Jurkat, Clone E6-1 (cell line): ENCODE measurements at regions not wholly inside any gene's neighbourhood (a gene's known extent, or its start where the extent isn't known, plus 50 kb on each side); places are given as distances from the start of the nearest gene placed in this dataset.
A peak's percentile ranks its signal among the peaks of the same experiment; 100 is the strongest.
"Not testable (repeated sequence)": the region's sequence is repeated elsewhere in the genome, so short reads cannot be mapped to it uniquely, and the experiment has no call there.

Experiments
- DNase-seq: peaks from one replicate; pipeline ENCODE4 v3.0.0-alpha.2; 2011; ENCODE audit warnings: low read depth, low spot score
- H3K4me3 ChIP-seq: 2 replicates; pipeline ENCODE4 v1.5.1; 2011; ENCODE audit warnings: mild to moderate bottlenecking, low read length, control low read depth, moderate library complexity

GRCh38 chrY:7437086-7437485 is 525.5 kb upstream of the AMELY start:
- DNase-seq: no peak
- no peak overlapping the region for H3K4me3 ChIP-seq

DNA sequence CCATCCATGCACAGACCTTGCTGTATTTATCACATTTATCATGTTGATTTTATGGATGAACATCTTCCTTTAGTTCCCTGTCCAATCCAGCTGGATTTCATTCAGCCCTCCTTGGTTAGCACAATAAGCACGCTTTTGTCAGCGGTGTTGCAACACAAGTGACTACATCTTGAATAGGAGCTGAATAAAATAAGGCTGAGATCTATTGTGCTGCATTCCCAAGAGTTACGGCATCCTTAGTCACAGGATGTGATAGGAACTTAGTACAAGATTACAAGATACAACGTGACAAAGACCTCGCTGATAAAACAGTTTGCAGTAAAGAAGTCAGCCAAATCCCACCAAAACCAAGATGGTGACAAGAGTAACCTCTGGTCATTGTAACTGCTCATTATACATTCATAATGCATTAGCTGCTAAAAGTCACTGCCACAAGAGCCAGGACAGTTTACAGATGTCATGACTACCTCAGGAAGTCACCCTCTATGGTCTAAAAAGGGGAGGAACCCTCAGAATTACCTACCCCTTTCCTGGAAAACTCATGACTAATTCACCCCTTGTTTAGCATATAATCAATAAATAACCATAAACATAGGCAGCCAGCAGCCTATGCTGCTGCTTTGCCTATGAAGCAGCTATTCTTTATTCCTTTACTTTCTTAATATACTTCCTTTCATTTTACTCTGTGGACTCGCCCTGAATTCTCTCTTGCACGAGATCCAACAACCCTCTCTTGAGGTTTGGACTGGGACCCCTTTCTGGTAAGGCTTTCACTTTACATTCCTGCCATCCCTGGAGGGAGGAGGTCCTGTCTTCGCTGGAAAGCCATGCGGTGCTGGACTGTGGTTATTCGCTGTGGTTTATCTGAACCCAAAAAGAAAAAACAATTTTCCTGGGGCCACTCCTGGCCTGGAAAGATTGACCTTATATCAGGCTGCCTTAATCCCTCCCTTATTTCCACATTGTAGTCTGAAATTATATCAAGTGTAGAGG is 522.6 kb upstream of the AMELY start:
- no peak for DNase-seq
- no peak overlapping the region for H3K4me3 ChIP-seq

DNA sequence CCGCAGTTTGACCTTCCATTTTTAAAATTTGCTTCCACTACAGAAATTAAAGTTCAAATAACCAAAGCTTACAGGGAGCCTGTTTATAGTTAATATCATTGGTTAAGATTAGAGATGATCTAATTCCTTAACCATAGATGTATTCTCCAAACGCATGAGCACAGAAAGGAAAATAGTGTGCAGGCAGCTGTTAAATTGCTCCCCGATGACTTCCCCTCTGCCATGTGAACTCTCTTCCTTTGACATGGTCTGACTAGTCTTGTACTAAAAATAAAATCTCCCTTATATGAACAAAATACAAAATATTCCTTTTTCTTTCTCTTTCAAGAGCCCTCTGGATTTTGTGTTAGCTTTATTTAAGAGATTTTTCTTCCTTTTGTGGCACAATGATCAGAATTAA is 507.6 kb upstream of the AMELY start:
- no peak overlapping the region for H3K4me3 ChIP-seq
- no peak for DNase-seq

DNA sequence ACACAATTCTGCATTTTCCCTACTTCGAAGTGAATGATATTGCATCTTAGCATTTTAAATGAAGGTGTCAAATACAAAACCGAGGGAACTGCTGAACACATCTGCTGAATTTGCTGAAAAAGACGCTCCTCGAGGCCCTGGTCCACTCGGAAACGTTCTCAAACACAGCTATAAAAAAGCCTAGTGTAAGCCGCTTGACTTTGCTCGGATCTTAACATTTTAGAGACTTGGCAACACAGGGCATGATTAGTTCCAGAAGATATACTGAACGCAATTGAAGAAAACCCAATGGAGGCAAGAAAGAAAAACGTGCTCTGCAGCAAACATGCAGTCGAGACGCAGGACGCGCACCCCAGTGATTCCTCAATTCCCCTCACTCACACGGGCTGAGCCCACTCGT is 506.4 kb upstream of the AMELY start:
- H3K4me3 ChIP-seq: no peak overlapping the region
- no peak for DNase-seq

DNA sequence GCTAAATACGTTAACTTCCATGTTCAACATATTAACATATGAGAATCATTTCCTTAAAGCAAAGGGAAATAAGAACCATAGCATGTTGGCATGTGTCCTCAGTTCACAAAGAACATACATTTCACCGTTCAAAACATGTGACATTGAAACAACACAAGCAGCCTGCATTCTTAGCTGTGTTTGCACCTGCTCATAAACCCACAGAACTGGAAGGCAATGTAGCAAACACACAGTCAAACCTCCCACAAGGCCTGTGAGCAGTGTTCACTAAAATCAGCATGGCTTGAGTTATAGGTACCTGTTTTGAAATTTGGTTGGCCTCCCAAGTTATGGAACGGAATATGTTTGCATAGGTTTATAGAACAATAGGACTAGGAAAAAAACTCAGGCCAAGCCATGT is 504.9 kb upstream of the AMELY start:
- DNase-seq: no peak
- no peak overlapping the region for H3K4me3 ChIP-seq

GRCh38 chrY:7415157-7415633 is 503.6 kb upstream of the AMELY start:
- DNase-seq: no peak
- no peak overlapping the region for H3K4me3 ChIP-seq

- DNase-seq: no peak
- H3K4me3 ChIP-seq: no peak overlapping the region
Observed at GRCh38 chrY:7390056-7390455, 478.5 kb upstream of the AMELY start.

GRCh38 chrY:7382988-7383387 is 471.4 kb upstream of the AMELY start:
- DNase-seq: no peak
- H3K4me3 ChIP-seq: no peak overlapping the region

DNA sequence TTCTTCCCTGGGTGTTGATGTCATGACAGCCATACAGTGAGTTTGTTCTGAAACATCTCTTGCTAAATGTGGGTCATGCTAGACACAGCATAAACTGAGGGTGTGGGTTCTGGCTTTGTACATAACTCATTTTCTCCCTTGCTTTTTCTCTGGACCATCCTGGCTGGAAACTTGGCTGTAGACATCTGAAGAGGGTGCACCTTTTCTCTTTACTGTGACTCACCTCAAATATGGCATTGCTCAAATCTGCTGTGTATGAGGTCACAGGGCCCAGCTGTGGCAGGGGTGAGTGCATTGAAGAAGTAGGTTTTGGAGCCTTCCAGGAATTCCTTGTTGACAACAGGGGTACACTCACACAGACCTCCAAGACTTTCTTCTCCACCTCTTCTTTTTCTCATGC is 465.5 kb upstream of the AMELY start:
- DNase-seq: no peak
- H3K4me3 ChIP-seq: no peak overlapping the region

DNA sequence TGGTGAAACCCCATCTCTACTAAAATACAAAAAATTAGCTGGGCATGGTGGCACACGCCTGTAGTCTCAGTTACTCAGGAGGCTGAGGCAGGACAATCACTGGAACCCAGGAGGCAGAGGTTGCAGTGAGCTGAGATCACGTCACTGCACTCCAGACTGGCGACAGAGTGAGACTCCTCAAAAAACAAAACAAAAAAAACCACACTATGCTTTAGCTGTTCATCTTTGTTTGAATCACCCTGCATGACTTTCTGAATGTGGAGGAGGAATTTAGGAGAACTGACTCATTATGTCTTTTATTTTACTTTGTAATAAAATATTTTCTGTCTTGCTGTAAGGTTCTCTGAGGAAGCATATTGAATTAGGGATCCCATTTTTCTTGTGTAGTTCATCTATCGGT is 462.9 kb upstream of the AMELY start:
- not testable (repeated sequence) for H3K4me3 ChIP-seq, DNase-seq

DNA sequence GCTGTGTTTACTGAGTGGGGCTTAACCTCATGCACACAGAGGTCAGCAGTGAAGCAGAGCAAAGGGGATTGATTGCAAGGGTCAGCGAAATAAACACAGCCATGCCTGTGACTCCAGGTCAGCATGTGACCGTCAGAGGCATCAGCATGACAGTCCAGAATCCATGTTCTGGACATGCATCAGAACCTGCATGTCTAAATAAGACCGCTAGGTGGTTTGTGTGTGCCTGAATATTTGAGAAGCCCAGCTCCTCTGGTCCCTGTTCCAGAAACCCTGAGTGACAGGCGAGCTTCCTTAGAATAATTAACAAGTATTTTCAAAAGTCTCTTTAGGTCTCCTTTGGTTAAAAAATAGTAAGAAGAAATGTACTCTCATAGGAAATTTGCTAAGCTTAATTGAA is 460.4 kb upstream of the AMELY start:
- DNase-seq, H3K4me3 ChIP-seq: not testable (repeated sequence)

- not testable (repeated sequence) for H3K4me3 ChIP-seq, DNase-seq
Observed at GRCh38 chrY:7371026-7371425, 459.5 kb upstream of the AMELY start.

GRCh38 chrY:7359520-7359919 is 448.0 kb upstream of the AMELY start:
- no peak overlapping the region for H3K4me3 ChIP-seq
- no peak for DNase-seq

GRCh38 chrY:7358103-7358752 is 446.7 kb upstream of the AMELY start:
- no peak overlapping the region for H3K4me3 ChIP-seq
- DNase-seq: no peak

- H3K4me3 ChIP-seq, DNase-seq: not testable (repeated sequence)
Observed at GRCh38 chrY:7355891-7356290, 444.3 kb upstream of the AMELY start.

GRCh38 chrY:7344661-7345060 is 433.1 kb upstream of the AMELY start:
- no peak overlapping the region for H3K4me3 ChIP-seq
- peak; percentile 22 for DNase-seq

DNA sequence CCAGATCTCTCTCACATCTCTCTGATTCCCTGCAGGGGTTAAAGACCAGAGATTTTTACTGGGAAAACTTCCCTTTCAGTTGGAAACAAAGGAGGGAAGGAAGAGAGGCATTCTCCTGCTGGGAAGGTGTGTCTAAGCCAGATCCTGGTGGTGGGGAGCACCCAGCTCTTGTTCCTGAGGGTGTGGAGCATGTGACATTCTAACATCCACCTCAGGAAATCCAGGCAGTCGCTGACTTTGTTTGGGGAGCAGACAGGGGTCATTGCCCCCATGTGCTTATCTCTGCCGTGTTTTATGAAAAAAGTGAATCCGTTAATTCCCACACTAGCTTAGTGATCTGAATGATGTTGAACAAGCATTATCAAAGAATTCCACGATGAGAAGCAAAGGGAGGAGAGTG is 431.7 kb upstream of the AMELY start:
- no peak overlapping the region for H3K4me3 ChIP-seq
- no peak for DNase-seq

GRCh38 chrY:7342732-7343131 is 431.2 kb upstream of the AMELY start:
- H3K4me3 ChIP-seq, DNase-seq: not testable (repeated sequence)

DNA sequence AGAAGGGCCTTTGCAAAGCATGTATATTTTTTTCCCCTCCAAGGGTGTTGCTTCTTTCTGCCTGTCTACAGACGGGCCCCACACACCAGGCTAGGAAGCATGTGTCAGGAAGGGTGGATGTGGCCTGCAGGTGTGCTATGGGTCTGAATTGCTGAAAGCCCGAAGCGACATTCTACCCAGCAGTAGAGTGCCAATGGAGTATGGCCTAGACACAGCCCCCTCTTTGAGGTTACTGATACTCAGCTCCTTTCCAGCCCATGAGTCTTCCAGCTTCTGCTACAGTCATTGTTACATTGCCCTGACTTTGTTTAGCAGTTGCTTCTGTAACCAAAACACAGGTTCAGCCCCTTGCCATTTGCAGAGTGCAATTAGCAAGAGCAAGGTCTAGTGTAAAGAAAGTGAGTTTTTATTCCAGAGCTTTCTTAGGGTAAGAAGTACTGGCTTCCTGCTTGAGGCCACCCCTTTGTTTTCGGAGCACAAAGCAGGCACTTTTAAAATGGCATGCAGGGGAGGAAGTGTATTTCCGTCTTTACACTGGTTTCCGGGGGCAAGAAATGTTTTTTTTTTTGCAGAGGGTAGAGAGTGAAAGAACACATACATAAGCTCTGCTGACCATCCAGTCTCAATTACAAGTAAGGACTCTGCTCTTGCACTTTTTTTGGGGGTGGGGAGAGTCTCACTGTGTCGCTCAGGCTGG is 428.0 kb upstream of the AMELY start:
- DNase-seq: peak; percentile 50
- no peak overlapping the region for H3K4me3 ChIP-seq
